NCI-H1417 treated with DMSO at 0.1 percent for 48 hours (cell line): ENCODE measurements at regions not wholly inside any gene's neighbourhood (a gene's known extent, or its start where the extent isn't known, plus 50 kb on each side); places are given as distances from the start of the nearest gene placed in this dataset.

Experiments
- DNase-seq: peaks from one replicate; lab custom pipeline; 2025; lab: John Stamatoyannopoulos, UW

GRCh38 chr18:38487521-38487920 lies 921.9 kb upstream of the CELF4 start:
- DNase-seq: no peak

GRCh38 chr18:38483326-38483725 lies 917.7 kb upstream of the CELF4 start:
- no peak for DNase-seq

GRCh38 chr18:38481576-38481975 lies 916.0 kb upstream of the CELF4 start:
- no peak for DNase-seq

- DNase-seq: no peak
These were observed 910.1 kb upstream of the CELF4 start for GRCh38 chr18:38475686-38476085.

GRCh38 chr18:38473535-38473934 lies 907.9 kb upstream of the CELF4 start:
- DNase-seq: no peak

GRCh38 chr18:38470421-38470820 lies 904.8 kb upstream of the CELF4 start:
- DNase-seq: no peak

- DNase-seq: no peak
These were observed 900.8 kb upstream of the CELF4 start for GRCh38 chr18:38466426-38466825.

GRCh38 chr18:38464024-38464423 lies 898.4 kb upstream of the CELF4 start:
- DNase-seq: no peak

GRCh38 chr18:38460657-38461056 lies 895.1 kb upstream of the CELF4 start:
- no peak for DNase-seq

- no peak for DNase-seq
These were observed 893.8 kb upstream of the CELF4 start for GRCh38 chr18:38459131-38459994.

GRCh38 chr18:38458698-38459097 lies 893.1 kb upstream of the CELF4 start:
- DNase-seq: no peak

GRCh38 chr18:38456253-38456652 lies 890.7 kb upstream of the CELF4 start:
- DNase-seq: no peak

GRCh38 chr18:38454764-38455469 lies 889.3 kb upstream of the CELF4 start:
- DNase-seq: no peak

GRCh38 chr18:38453880-38454279 lies 888.3 kb upstream of the CELF4 start:
- DNase-seq: no peak

- DNase-seq: no peak
These were observed 885.3 kb upstream of the CELF4 start for GRCh38 chr18:38450876-38451275.

GRCh38 chr18:38445804-38446145 lies 880.2 kb upstream of the CELF4 start:
- DNase-seq: no peak

GRCh38 chr18:38444971-38445803 lies 879.6 kb upstream of the CELF4 start:
- DNase-seq: no peak

- no peak for DNase-seq
These were observed 862.1 kb upstream of the CELF4 start for GRCh38 chr18:38427736-38428135.

- no peak for DNase-seq
These were observed 861.6 kb upstream of the CELF4 start for GRCh38 chr18:38427234-38427633.

GRCh38 chr18:38421872-38422615 lies 856.4 kb upstream of the CELF4 start:
- DNase-seq: no peak

GRCh38 chr18:38421021-38421420 lies 855.4 kb upstream of the CELF4 start:
- no peak for DNase-seq

- no peak for DNase-seq
These were observed 855.0 kb upstream of the CELF4 start for GRCh38 chr18:38420611-38421010.
